ENCODE measurements at regions not wholly inside any gene's neighbourhood (a gene's known extent, or its start where the extent isn't known, plus 50 kb on each side); places are given as distances from the start of the nearest gene placed in this dataset.
A peak's percentile ranks its signal among the peaks of the same experiment; 100 is the strongest.
"Not testable (repeated sequence)": the region's sequence is repeated elsewhere in the genome, so short reads cannot be mapped to it uniquely, and the experiment has no call there.

GRCh38 chr2:235399895-235400294 is 93.9 kb upstream of the AGAP1 start:
- DNase-seq (ENCODE audit: low spot score) = no peak

GRCh38 chr2:235402422-235402821 is 91.4 kb upstream of the AGAP1 start:
- no peak for DNase-seq (ENCODE audit: low spot score)

- no peak for DNase-seq (ENCODE audit: low spot score)
These were observed 88.1 kb upstream of the AGAP1 start for GRCh38 chr2:235405612-235406361.

- DNase-seq (ENCODE audit: low spot score) = no peak
These were observed 87.4 kb upstream of the AGAP1 start for GRCh38 chr2:235406430-235406829.

- no peak for DNase-seq (ENCODE audit: low spot score)
These were observed 81.8 kb upstream of the AGAP1 start for GRCh38 chr2:235411905-235412485.

- no peak for DNase-seq (ENCODE audit: low spot score)
These were observed 80.8 kb upstream of the AGAP1 start for GRCh38 chr2:235413064-235413463.

- DNase-seq (ENCODE audit: low spot score) = peak; percentile 35
These were observed 79.4 kb upstream of the AGAP1 start for GRCh38 chr2:235414422-235414821.

- DNase-seq (ENCODE audit: low spot score) = no peak
These were observed 76.9 kb upstream of the AGAP1 start for GRCh38 chr2:235416858-235417499.

GRCh38 chr2:235418918-235419317 is 74.9 kb upstream of the AGAP1 start:
- no peak for DNase-seq (ENCODE audit: low spot score)

- DNase-seq (ENCODE audit: low spot score) = no peak
These were observed 73.8 kb upstream of the AGAP1 start for GRCh38 chr2:235419996-235420395.

- DNase-seq (ENCODE audit: low spot score) = no peak
These were observed 72.2 kb upstream of the AGAP1 start for GRCh38 chr2:235421618-235422017.

GRCh38 chr2:235430366-235431083 is 63.3 kb upstream of the AGAP1 start:
- DNase-seq (ENCODE audit: low spot score) = no peak

GRCh38 chr2:235432741-235433520 is 60.9 kb upstream of the AGAP1 start:
- no peak for DNase-seq (ENCODE audit: low spot score)

GRCh38 chr2:235433860-235434259 is 60.0 kb upstream of the AGAP1 start:
- DNase-seq (ENCODE audit: low spot score) = peak; percentile 47

GRCh38 chr2:235439959-235440662 is 53.7 kb upstream of the AGAP1 start:
- DNase-seq (ENCODE audit: low spot score) = no peak

- DNase-seq (ENCODE audit: low spot score) = not testable (repeated sequence)
These were observed 50.3 kb upstream of the AGAP1 start for GRCh38 chr2:235443580-235443979.
